ENCODE measurements at regions not wholly inside any gene's neighbourhood (a gene's known extent, or its start where the extent isn't known, plus 50 kb on each side); places are given as distances from the start of the nearest gene placed in this dataset.

DNA sequence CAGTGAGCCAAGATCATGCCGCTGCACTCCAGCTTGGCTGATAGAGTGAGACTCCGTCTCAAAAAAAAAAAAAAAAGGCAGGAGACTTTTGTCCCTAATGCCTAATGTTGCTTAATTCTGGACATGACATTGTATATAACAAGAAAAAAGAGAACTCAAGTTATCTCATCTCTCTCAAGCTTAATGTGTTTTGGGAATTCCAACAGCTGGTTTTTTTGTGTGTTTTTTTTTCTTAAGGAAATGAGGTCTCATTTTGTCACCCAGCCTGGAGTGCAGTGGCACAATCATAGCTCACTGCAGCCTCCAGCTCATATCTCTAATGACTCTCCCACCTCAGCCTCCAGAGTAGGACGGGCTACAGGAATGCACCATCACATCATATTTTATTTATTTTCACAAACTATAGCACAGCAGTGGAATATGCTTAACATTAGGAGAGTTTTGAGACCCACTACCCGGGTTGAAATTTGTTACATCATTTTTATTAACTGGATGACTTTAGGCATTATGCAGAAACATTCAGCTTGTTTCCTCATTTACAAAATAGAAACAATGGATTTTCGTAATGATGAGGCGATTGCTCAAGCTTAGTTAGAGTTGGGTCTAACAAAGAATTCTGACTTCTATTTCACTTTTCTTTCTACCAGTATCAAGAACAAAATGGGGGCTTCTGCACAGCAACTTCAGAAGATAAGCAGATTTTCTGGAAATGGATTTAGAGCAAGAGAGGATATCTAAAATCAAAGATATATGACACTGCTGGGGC lies 104.1 kb upstream of the BTN3A2 start:
- Histone ChIP-seq H3K4me3 (no peak overlapping the region), H3K9me3 (no peaks in the 10 kb centered on the region), H3K4me1 (no peaks in the 10 kb centered on the region), H3K27ac (no peak overlapping the region), H3K4me2 (no peak overlapping the region)
- DNase-seq (ENCODE audit: low read depth in 1 of 2, low spot score in 1 of 2) (no peak), FAIRE-seq (no peak), ATAC-seq (no peak)
- CTCF ChIA-PET = interaction anchor here (1.9 kb wide), 1 partner anchor 10 kb away, joined by 9 read pairs; a partner anchor contains a TSS
- POLR2A ChIA-PET = interaction anchor here (0.6 to 1.3 kb wide), 2 partner anchors 10 to 1961 kb away, joined by 3 to 6 read pairs; a partner anchor contains a TSS
- TF ChIP-seq HEYL (CRISPR knock-in tag; IDR thresholded peaks at IDR 0.05) = no peak
- TF ChIP-seq HMGXB4 (CRISPR knock-in tag; IDR thresholded peaks at IDR 0.05; ENCODE audit: borderline replicate concordance) = no peak
- no peak for TF ChIP-seq ZC3H11A (IDR thresholded peaks at IDR 0.05)
- TF ChIP-seq, protein P1, sequence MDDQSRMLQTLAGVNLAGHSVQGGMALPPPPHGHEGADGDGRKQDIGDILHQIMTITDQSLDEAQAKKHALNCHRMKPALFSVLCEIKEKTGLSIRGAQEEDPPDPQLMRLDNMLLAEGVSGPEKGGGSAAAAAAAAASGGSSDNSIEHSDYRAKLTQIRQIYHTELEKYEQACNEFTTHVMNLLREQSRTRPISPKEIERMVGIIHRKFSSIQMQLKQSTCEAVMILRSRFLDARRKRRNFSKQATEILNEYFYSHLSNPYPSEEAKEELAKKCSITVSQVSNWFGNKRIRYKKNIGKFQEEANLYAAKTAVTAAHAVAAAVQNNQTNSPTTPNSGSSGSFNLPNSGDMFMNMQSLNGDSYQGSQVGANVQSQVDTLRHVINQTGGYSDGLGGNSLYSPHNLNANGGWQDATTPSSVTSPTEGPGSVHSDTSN (IDR thresholded peaks at IDR 0.05) = no peak
- TF ChIP-seq PHF8 (IDR thresholded peaks at IDR 0.05; ENCODE audit: borderline replicate concordance, low read depth) = no peak
- no peak for TF ChIP-seq TFCP2L1 (CRISPR knock-in tag; IDR thresholded peaks at IDR 0.05)
- TF ChIP-seq, protein P2, sequence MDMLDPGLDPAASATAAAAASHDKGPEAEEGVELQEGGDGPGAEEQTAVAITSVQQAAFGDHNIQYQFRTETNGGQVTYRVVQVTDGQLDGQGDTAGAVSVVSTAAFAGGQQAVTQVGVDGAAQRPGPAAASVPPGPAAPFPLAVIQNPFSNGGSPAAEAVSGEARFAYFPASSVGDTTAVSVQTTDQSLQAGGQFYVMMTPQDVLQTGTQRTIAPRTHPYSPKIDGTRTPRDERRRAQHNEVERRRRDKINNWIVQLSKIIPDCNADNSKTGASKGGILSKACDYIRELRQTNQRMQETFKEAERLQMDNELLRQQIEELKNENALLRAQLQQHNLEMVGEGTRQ (IDR thresholded peaks at IDR 0.05) = no peak
- no peak for TF ChIP-seq MAZ (IDR thresholded peaks at IDR 0.05; ENCODE audit: borderline replicate concordance, low read depth, low read length)
- no peak for TF ChIP-seq KDM1A (IDR thresholded peaks at IDR 0.05; ENCODE audit: low read depth)
- no peak for TF ChIP-seq SMC3 (IDR thresholded peaks at IDR 0.05)
- TF ChIP-seq, protein P3, sequence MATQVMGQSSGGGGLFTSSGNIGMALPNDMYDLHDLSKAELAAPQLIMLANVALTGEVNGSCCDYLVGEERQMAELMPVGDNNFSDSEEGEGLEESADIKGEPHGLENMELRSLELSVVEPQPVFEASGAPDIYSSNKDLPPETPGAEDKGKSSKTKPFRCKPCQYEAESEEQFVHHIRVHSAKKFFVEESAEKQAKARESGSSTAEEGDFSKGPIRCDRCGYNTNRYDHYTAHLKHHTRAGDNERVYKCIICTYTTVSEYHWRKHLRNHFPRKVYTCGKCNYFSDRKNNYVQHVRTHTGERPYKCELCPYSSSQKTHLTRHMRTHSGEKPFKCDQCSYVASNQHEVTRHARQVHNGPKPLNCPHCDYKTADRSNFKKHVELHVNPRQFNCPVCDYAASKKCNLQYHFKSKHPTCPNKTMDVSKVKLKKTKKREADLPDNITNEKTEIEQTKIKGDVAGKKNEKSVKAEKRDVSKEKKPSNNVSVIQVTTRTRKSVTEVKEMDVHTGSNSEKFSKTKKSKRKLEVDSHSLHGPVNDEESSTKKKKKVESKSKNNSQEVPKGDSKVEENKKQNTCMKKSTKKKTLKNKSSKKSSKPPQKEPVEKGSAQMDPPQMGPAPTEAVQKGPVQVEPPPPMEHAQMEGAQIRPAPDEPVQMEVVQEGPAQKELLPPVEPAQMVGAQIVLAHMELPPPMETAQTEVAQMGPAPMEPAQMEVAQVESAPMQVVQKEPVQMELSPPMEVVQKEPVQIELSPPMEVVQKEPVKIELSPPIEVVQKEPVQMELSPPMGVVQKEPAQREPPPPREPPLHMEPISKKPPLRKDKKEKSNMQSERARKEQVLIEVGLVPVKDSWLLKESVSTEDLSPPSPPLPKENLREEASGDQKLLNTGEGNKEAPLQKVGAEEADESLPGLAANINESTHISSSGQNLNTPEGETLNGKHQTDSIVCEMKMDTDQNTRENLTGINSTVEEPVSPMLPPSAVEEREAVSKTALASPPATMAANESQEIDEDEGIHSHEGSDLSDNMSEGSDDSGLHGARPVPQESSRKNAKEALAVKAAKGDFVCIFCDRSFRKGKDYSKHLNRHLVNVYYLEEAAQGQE (IDR thresholded peaks at IDR 0.05) = no peak
- no peak for TF ChIP-seq FOSL2 (IDR thresholded peaks at IDR 0.05)
- TF ChIP-seq FOSL2 (CRISPR knock-in tag; IDR thresholded peaks at IDR 0.05) = no peak
- TF ChIP-seq CEBPB (IDR thresholded peaks at IDR 0.05) = no peak
- no peak for TF ChIP-seq KDM5A (IDR thresholded peaks at IDR 0.05)
- no peak for TF ChIP-seq ELK1 (IDR thresholded peaks at IDR 0.05; ENCODE audit: low read depth, low read length)
- 79% methylated on average over 6 of the region's 6 CpGs for WGBS (ENCODE audit: missing lambda C conversion rate)

DNA sequence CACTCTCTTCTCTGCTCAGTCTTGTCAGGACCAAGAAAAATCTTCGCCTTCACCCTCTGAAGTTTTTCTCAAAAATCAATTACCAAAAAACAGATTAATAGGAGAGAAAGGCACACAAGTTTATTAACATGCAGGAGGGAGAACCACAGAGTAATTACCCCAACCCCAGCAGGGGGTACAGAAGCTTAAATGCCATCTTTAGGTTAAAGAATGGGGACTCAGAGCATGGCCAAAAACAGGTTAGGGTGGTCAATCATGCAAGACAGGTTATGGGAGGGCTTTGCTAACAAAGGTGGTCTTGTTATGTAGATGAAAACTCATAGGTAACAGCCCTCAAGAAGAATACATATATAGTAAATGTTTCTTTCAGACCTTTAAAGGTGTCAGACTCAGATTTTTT lies 100.5 kb upstream of the BTN3A2 start:
- no peak for ATAC-seq
- no peak overlapping the region for H3K4me3 ChIP-seq
- no peaks in the 10 kb centered on the region for H3K4me1 ChIP-seq
- DNase-seq (ENCODE audit: low read depth in 1 of 2, low spot score in 1 of 2) = no peak
- H3K27ac ChIP-seq = no peak overlapping the region
- no peaks in the 10 kb centered on the region for H3K9me3 ChIP-seq
- ChIA-PET CTCF (interaction anchor here (0.7 kb wide), 1 partner anchor 227 kb away, joined by 3 read pairs; no protein-coding TSS in a partner anchor), POLR2A (no interaction called here)
- no peak for FAIRE-seq
- H3K4me2 ChIP-seq = no peak overlapping the region
- WGBS (ENCODE audit: missing lambda C conversion rate) = 94% methylated on average over 1 of the region's 1 CpG
- no peak for TF ChIP-seq SREBF2 (IDR thresholded peaks at IDR 0.05)
- TF ChIP-seq, protein P2 (IDR thresholded peaks at IDR 0.05) = no peak
- no peak for TF ChIP-seq KDM5A (IDR thresholded peaks at IDR 0.05)
- TF ChIP-seq CEBPB (IDR thresholded peaks at IDR 0.05) = no peak
- TF ChIP-seq MYC (IDR thresholded peaks at IDR 0.05; ENCODE audit: borderline replicate concordance, low read length) = no peak
- TF ChIP-seq GATA3 (IDR thresholded peaks at IDR 0.05; ENCODE audit: borderline replicate concordance) = no peak
- TF ChIP-seq EHMT2 (IDR thresholded peaks at IDR 0.05; ENCODE audit: low read depth) = no peak
- TF ChIP-seq HMGXB4 (CRISPR knock-in tag; IDR thresholded peaks at IDR 0.05; ENCODE audit: borderline replicate concordance) = no peak
- no peak for TF ChIP-seq HOXB5 (CRISPR knock-in tag; IDR thresholded peaks at IDR 0.05)
- TF ChIP-seq CHD4 (IDR thresholded peaks at IDR 0.05; ENCODE audit: borderline replicate concordance) = no peak
- no peak for TF ChIP-seq EP300 (IDR thresholded peaks at IDR 0.05)
- no peak for TF ChIP-seq KDM1A (IDR thresholded peaks at IDR 0.05; ENCODE audit: low read depth)
- TF ChIP-seq POLR2AphosphoS2 (conservative IDR thresholded peaks at IDR 0.05; ENCODE audit: low read length) = no peak

Data from A549 (cell line).